ENCODE measurements at regions not wholly inside any gene's neighbourhood (a gene's known extent, or its start where the extent isn't known, plus 50 kb on each side); places are given as distances from the start of the nearest gene placed in this dataset.

- no peak for TF ChIP-seq CTCF (IDR thresholded peaks at IDR 0.05; ENCODE audit: poor library complexity, severe bottlenecking)
- TF ChIP-seq EP300 (conservative IDR thresholded peaks at IDR 0.05; ENCODE audit: poor library complexity, severe bottlenecking): no peak
- no peak for TF ChIP-seq POLR2AphosphoS5 (IDR thresholded peaks at IDR 0.05)
- no peak for TF ChIP-seq RAD21 (conservative IDR thresholded peaks at IDR 0.05)
- TF ChIP-seq TAF1 (IDR thresholded peaks at IDR 0.05; ENCODE audit: low read depth): no peak
- TF ChIP-seq EZH2 (IDR thresholded peaks at IDR 0.05; ENCODE audit: borderline replicate concordance, insufficient read depth, low read length, poor library complexity, severe bottlenecking): no peak
- TF ChIP-seq REST (IDR thresholded peaks at IDR 0.05; ENCODE audit: borderline replicate concordance): no peak
- TF ChIP-seq MXI1 (conservative IDR thresholded peaks at IDR 0.05; ENCODE audit: poor library complexity, severe bottlenecking): no peak
- no peak for TF ChIP-seq SMC3 (conservative IDR thresholded peaks at IDR 0.05; ENCODE audit: poor library complexity)
Measured at GRCh38 chr6:142015011-142015410, 117.7 kb upstream of the GJE1 start.

All from neural cell (in vitro differentiated cells).